ENCODE measurements at regions not wholly inside any gene's neighbourhood (a gene's known extent, or its start where the extent isn't known, plus 50 kb on each side); places are given as distances from the start of the nearest gene placed in this dataset.

- no CpG with 5 or more reads among the region's 8 CpGs for WGBS (ENCODE audit: extremely low coverage, insufficient read length, low lambda C conversion rate)
- no peak overlapping the region for H2BK20ac ChIP-seq (ENCODE audit: low read depth, low read length, poor library complexity, severe bottlenecking)
- Mint-ChIP-seq H3K9me3 (peaks cover 0 to 3% of the 10 kb centered on the region in 2 experiments; a peak in 1 of 5 replicates), H3K4me1 (peaks cover 6 to 10% of the 10 kb centered on the region in 2 experiments; a peak in 3 of 4 replicates), H3K36me3 (ENCODE audit: insufficient read depth in 1 of 3, low read depth in 3 of 3) (no peaks in the 10 kb centered on the region; a peak in 1 of 7 replicates), H3K4me3 (no peak overlapping the region), H3K27me3 (ENCODE audit: low read depth) (no peaks in the 10 kb centered on the region), H3K27ac (no peak overlapping the region; a peak in 1 of 7 replicates)
- H4K8ac ChIP-seq (replicated peaks; ENCODE audit: insufficient read length, low read depth, low read length): no peak overlapping the region
- H4K20me1 ChIP-seq (ENCODE audit: control insufficient read depth, insufficient read depth, insufficient read length): no peaks in the 10 kb centered on the region
- no peaks in the 10 kb centered on the region for H3K4me1 ChIP-seq (ENCODE audit: insufficient read depth, low read length)
- H2AK5ac ChIP-seq (ENCODE audit: insufficient read length, low read length): no peak overlapping the region
- no peak overlapping the region for H3K18ac ChIP-seq (ENCODE audit: insufficient read length, low read depth, low read length)
- H2BK5ac ChIP-seq (ENCODE audit: insufficient read length, low read length): no peak overlapping the region
- H3K14ac ChIP-seq (ENCODE audit: insufficient read depth, low read length): no peak overlapping the region
- H2BK15ac ChIP-seq (ENCODE audit: low read depth, low read length): no peak overlapping the region
- no peaks in the 10 kb centered on the region for H3K23me2 ChIP-seq (ENCODE audit: insufficient read length, low read depth, low read length, poor library complexity, severe bottlenecking)
- no peak overlapping the region for H3K23ac ChIP-seq (ENCODE audit: insufficient read length, low read depth, low read length)
- no peak overlapping the region for H2BK12ac ChIP-seq (ENCODE audit: insufficient read length, low read depth, low read length)
- H3K27me3 ChIP-seq (ENCODE audit: insufficient read depth, low read length): no peaks in the 10 kb centered on the region
- H3K9me3 ChIP-seq (ENCODE audit: control insufficient read depth, low read depth, low read length): no peaks in the 10 kb centered on the region
- no peak overlapping the region for H3K4me2 ChIP-seq (ENCODE audit: insufficient read depth, insufficient read length, low read length)
- H4K5ac ChIP-seq (ENCODE audit: insufficient read length, low read depth, low read length): no peak overlapping the region
- no peak overlapping the region for H3K56ac ChIP-seq (ENCODE audit: insufficient read length, low read depth, low read length)
- no peak overlapping the region for H2AFZ ChIP-seq (ENCODE audit: low read length)
- H4K91ac ChIP-seq (ENCODE audit: insufficient read length, low read depth, low read length): no peak overlapping the region
- no peak for DNase-seq
- no peak for TF ChIP-seq CTCF (conservative IDR thresholded peaks at IDR 0.05)
- no peak overlapping the region for H2BK120ac ChIP-seq (ENCODE audit: low read depth, low read length, poor library complexity, severe bottlenecking)
- H3K27ac ChIP-seq (ENCODE audit: insufficient read length, low read depth, low read length): no peak overlapping the region
- H3K4ac ChIP-seq (ENCODE audit: low read depth, low read length): no peak overlapping the region
- H3K9ac ChIP-seq (ENCODE audit: extremely low read depth, insufficient read length, low read length): no peak overlapping the region
- no peaks in the 10 kb centered on the region for H3K79me2 ChIP-seq (ENCODE audit: insufficient read depth, low read length)
- H3T11ph ChIP-seq (ENCODE audit: low read length): no peak overlapping the region
- H3K79me1 ChIP-seq (ENCODE audit: insufficient read depth, low read depth, low read length, poor library complexity, severe bottlenecking): no peaks in the 10 kb centered on the region
These were observed 290.4 kb upstream of the POU3F3 start for GRCh38 chr2:104563398-104563996.

Measured in H9 (cell line).